HCT116 (cell line): ENCODE measurements at regions not wholly inside any gene's neighbourhood (a gene's known extent, or its start where the extent isn't known, plus 50 kb on each side); places are given as distances from the start of the nearest gene placed in this dataset.

ENCODE experiments used
- ATAC-seq: fragments of 200-7000 bp; cut with Tn5 transposase; 2 replicates; pipeline ENCODE4 v1.9.1; 2020; ENCODE audit warnings: mild to moderate bottlenecking, moderate library complexity
- BruUV-seq: library from RNA; stranded (reverse); fragments of 400-500 nt; replicated peaks from 2 replicates; lab custom pipeline; 2021; lab: Mats Ljungman, UMichigan
- CTCF ChIA-PET: fragments of 300-600 bp; sonication (Branson Sonifier 250); formaldehyde crosslinking; loops from one replicate; lab custom pipeline; 2021; ENCODE audit warnings: antibody characterized with exemption; lab: Charles Lee
- POLR2A ChIA-PET: fragments of 300-600, 350-600 bp; sonication (Branson Sonifier 250); formaldehyde crosslinking; loops from one replicate; lab custom pipeline; 2021; ENCODE audit warnings: antibody characterized with exemption; lab: Charles Lee
- RAD21 ChIA-PET, 2 experiments: fragments of 300-600 bp; sonication (Branson Sonifier 250); formaldehyde crosslinking; loops; one replicate each; lab custom pipeline; 2023; ENCODE audit warnings: low total read pairs in 2 of 2; ENCODE audit not compliant: uncharacterized antibody in 2 of 2, unreplicated experiment in 2 of 2, low non-redundant PET in 1 of 2; lab: Charles Lee
- DNase-seq: peaks from one replicate; pipeline ENCODE4 v3.0.0-alpha.2; 2010; ENCODE audit warnings: low read depth, low spot score
- H2AFZ ChIP-seq: fragments of 200-600 bp; shearing (Covaris generic), sonication (generic); 2 replicates; pipeline ENCODE4 v1.6.1; 2017; ENCODE audit warnings: low read depth, mixed run types, mixed read lengths, antibody characterized with exemption, low read length; ENCODE audit not compliant: poor library complexity, severe bottlenecking
- H3K27ac ChIP-seq: 2 replicates; pipeline ENCODE4 v1.5.1; 2012; ENCODE audit warnings: low read depth, low read length
- H3K27me3 ChIP-seq: fragments of 200-600 bp; sonication (generic); 2 replicates; pipeline ENCODE4 v1.6.1; 2016; ENCODE audit warnings: mixed run types, low read length, mixed read lengths; ENCODE audit not compliant: insufficient read depth
- H3K36me3 ChIP-seq, 2 experiments: fragments of 200-500 bp in 1 of 2; fragments of 200-600 bp in 1 of 2; sonication (Bioruptor generic) in 1 of 2; sonication (generic) in 1 of 2; 2 replicates each; pipeline versions ENCODE4 v1.5.1 to v1.6.1; 2014 to 2016; ENCODE audit warnings: low read length in 2 of 2, inconsistent platforms in 1 of 2, mixed read lengths in 1 of 2, mixed run types in 1 of 2; ENCODE audit not compliant: insufficient read depth in 2 of 2, control insufficient read depth in 1 of 2
- H3K4me1 ChIP-seq, 2 experiments: fragments of 200-600 bp in 1 of 2; sonication (generic) in 1 of 2; 2 replicates each; pipeline versions ENCODE4 v1.5.1 to v1.6.1; 2012 to 2017; ENCODE audit warnings: low read length in 2 of 2, inconsistent platforms in 1 of 2, mild to moderate bottlenecking in 1 of 2, mixed read lengths in 1 of 2, mixed run types in 1 of 2, moderate library complexity in 1 of 2; ENCODE audit not compliant: insufficient read depth in 2 of 2, control insufficient read depth in 1 of 2
- H3K4me2 ChIP-seq: fragments of 200-600 bp; sonication (generic); 2 replicates; pipeline ENCODE4 v1.6.1; 2017; ENCODE audit warnings: mixed run types, low read length, mixed read lengths
- H3K4me3 ChIP-seq, 2 experiments: fragments of 200-600 bp in 1 of 2; sonication (generic) in 1 of 2; replicated peaks in 1 of 2; 2 replicates each; pipeline ENCODE4 v1.5.1; 2011 to 2016; ENCODE audit warnings: low read length in 2 of 2, control low read depth in 1 of 2, low read depth in 1 of 2, mild to moderate bottlenecking in 1 of 2, mixed read lengths in 1 of 2, mixed run types in 1 of 2
- H3K79me2 ChIP-seq: fragments of 200-600 bp; sonication (generic); 2 replicates; pipeline ENCODE4 v1.6.1; 2017; ENCODE audit warnings: mild to moderate bottlenecking, mixed run types, low read length, moderate library complexity, mixed read lengths; ENCODE audit not compliant: insufficient read depth
- H3K9ac ChIP-seq: fragments of 200-600 bp; sonication (generic); 2 replicates; pipeline ENCODE4 v1.6.1; 2016; ENCODE audit warnings: low read length, mixed read lengths
- H3K9me2 ChIP-seq: fragments of 200-600 bp; sonication (generic), shearing (Covaris generic); 2 replicates; pipeline ENCODE4 v1.6.1; 2017; ENCODE audit warnings: mixed run types, mild to moderate bottlenecking, moderate library complexity; ENCODE audit not compliant: insufficient read depth
- H3K9me3 ChIP-seq, 2 experiments: fragments of 200-500 bp in 1 of 2; fragments of 200-600 bp in 1 of 2; sonication (Bioruptor generic) in 1 of 2; sonication (generic) in 1 of 2; 2 replicates each; pipeline ENCODE4 v1.6.1; 2014 to 2017; ENCODE audit warnings: low read length in 2 of 2, mixed read lengths in 2 of 2, inconsistent platforms in 1 of 2, low read depth in 1 of 2, mild to moderate bottlenecking in 1 of 2, mixed run types in 1 of 2, moderate library complexity in 1 of 2; ENCODE audit not compliant: control insufficient read depth in 1 of 2, insufficient read depth in 1 of 2
- H4K20me1 ChIP-seq: fragments of 200-600 bp; sonication (generic), shearing (Covaris generic); 2 replicates; pipeline ENCODE4 v1.6.1; 2017; ENCODE audit warnings: mixed run types, mild to moderate bottlenecking, moderate library complexity; ENCODE audit not compliant: insufficient read depth
- ATF3 ChIP-seq: IDR thresholded peaks from 2 replicates; pipeline ENCODE4 v1.6.1; 2012
- CBX3 ChIP-seq: IDR thresholded peaks from 2 replicates; pipeline ENCODE4 v1.6.1; 2012; ENCODE audit warnings: low read depth
- CEBPB ChIP-seq: IDR thresholded peaks from 2 replicates; pipeline ENCODE4 v1.6.1; 2012; ENCODE audit warnings: low read depth
- CTCF ChIP-seq, 3 experiments: fragments of 200-600 bp in 1 of 3; sonication (generic) in 1 of 3; IDR thresholded peaks in 2 of 3; conservative IDR thresholded peaks in 1 of 3; 2 replicates each; pipeline ENCODE4 v1.5.1; 2012 to 2017; ENCODE audit warnings: low read depth in 2 of 3, low read length in 2 of 3, antibody characterized with exemption in 1 of 3, borderline replicate concordance in 1 of 3, control low read depth in 1 of 3, mild to moderate bottlenecking in 1 of 3, mixed read lengths in 1 of 3, mixed run types in 1 of 3, moderate library complexity in 1 of 3; ENCODE audit not compliant: insufficient read depth in 1 of 3
- EGR1 ChIP-seq: IDR thresholded peaks from 2 replicates; pipeline ENCODE4 v1.6.1; 2012; ENCODE audit warnings: low read depth
- ELF1 ChIP-seq: IDR thresholded peaks from 2 replicates; pipeline ENCODE4 v1.6.1; 2012; ENCODE audit warnings: low read depth, borderline replicate concordance
- JUND ChIP-seq: IDR thresholded peaks from 2 replicates; pipeline ENCODE4 v1.6.1; 2012
- POLR2AphosphoS5 ChIP-seq: IDR thresholded peaks from 2 replicates; pipeline ENCODE4 v1.6.1; 2011; ENCODE audit warnings: mild to moderate bottlenecking, low read depth, low read length, moderate library complexity
- RAD21 ChIP-seq: IDR thresholded peaks from 2 replicates; pipeline ENCODE4 v1.6.1; 2012; ENCODE audit warnings: low read depth, mild to moderate bottlenecking
- REST ChIP-seq: IDR thresholded peaks from 2 replicates; pipeline ENCODE4 v1.6.1; 2012; ENCODE audit warnings: low read depth
- SP1 ChIP-seq: IDR thresholded peaks from 2 replicates; pipeline ENCODE4 v1.6.1; 2012; ENCODE audit warnings: low read depth
- SRF ChIP-seq: IDR thresholded peaks from 2 replicates; pipeline ENCODE4 v1.6.1; 2012; ENCODE audit warnings: low read depth
- TCF7L2 ChIP-seq: IDR thresholded peaks from 2 replicates; pipeline ENCODE4 v1.7.0; 2011; ENCODE audit warnings: borderline replicate concordance, inconsistent platforms; ENCODE audit not compliant: insufficient read depth, insufficient read length; ENCODE audit errors: extremely low read depth
- YY1 ChIP-seq: IDR thresholded peaks from 2 replicates; pipeline ENCODE4 v1.6.1; 2011; ENCODE audit warnings: low read length, low read depth, moderate library complexity, mild to moderate bottlenecking; ENCODE audit not compliant: insufficient replicate concordance; ENCODE audit errors: extremely low read depth
- ZBTB33 ChIP-seq: IDR thresholded peaks from 2 replicates; pipeline ENCODE4 v1.6.1; 2011; ENCODE audit warnings: mild to moderate bottlenecking, low read length, moderate library complexity; ENCODE audit not compliant: insufficient replicate concordance; ENCODE audit errors: extremely low read depth
- ZFX ChIP-seq: fragments of 450-650 bp; IDR thresholded peaks from 2 replicates; pipeline ENCODE4 v1.6.1; 2017
- ZNF274 ChIP-seq: fragments of 200-500 bp; sonication (Bioruptor generic); IDR thresholded peaks from 2 replicates; pipeline ENCODE4 v1.6.1; 2014; ENCODE audit warnings: mild to moderate bottlenecking, low read depth, low read length, inconsistent platforms
- intact Hi-C: fragments of 100-400 bp; cut with micrococcal nuclease; formaldehyde crosslinking; loops from 2 replicates; pipeline ENCODE4 v1.10.0; 2022

- peaks cover 60% of the 10 kb centered on the region for H3K79me2 ChIP-seq
- H3K9me2 ChIP-seq: no peaks in the 10 kb centered on the region
- no peaks in the 10 kb centered on the region for H3K9me3 ChIP-seq
- H3K9ac ChIP-seq: no peak overlapping the region
- DNase-seq (no peak), ATAC-seq (no peak)
- ChIA-PET RAD21 (no interaction called here), CTCF (no interaction called here), POLR2A (no interaction called here)
- no peak overlapping the region for H2AFZ ChIP-seq
- peaks cover 0 to 4% of the 10 kb centered on the region in 2 experiments; a peak in 1 of 4 replicates for H3K4me1 ChIP-seq
- no peak overlapping the region for H3K4me2 ChIP-seq
- no peak for TF ChIP-seq SRF
- TF ChIP-seq REST: no peak
- TF ChIP-seq ZBTB33: no peak
- TF ChIP-seq CEBPB: no peak
- TF ChIP-seq CBX3: no peak
- no peak for TF ChIP-seq ELF1
- no peak for TF ChIP-seq ATF3
- TF ChIP-seq POLR2AphosphoS5: no peak
- no peak for TF ChIP-seq CTCF (IDR thresholded peaks at IDR 0.05 in 2 of 3, conservative IDR thresholded peaks at IDR 0.05 in 1 of 3; ENCODE audit: borderline replicate concordance in 1 of 3, insufficient read depth in 1 of 3, low read depth in 2 of 3, low read length in 2 of 3)
- no peak for TF ChIP-seq ZNF274
- no peak for TF ChIP-seq ZFX
- no peak for TF ChIP-seq EGR1
- TF ChIP-seq RAD21: no peak
- no peak for TF ChIP-seq YY1
- TF ChIP-seq TCF7L2: no peak
- no peak for TF ChIP-seq JUND
- TF ChIP-seq SP1: no peak
- peaks cover 3 to 7% of the 10 kb centered on the region in 2 experiments; a peak in 2 of 4 replicates for H3K36me3 ChIP-seq
- H3K27me3 ChIP-seq: no peaks in the 10 kb centered on the region
- H3K4me3 ChIP-seq: no peak overlapping the region
- intact Hi-C loops: no loop called here
- BruUV-seq: no TSS peak
- H3K27ac ChIP-seq: no peak overlapping the region
- peaks cover 12% of the 10 kb centered on the region; the same call in 1 of the 2 replicates for H4K20me1 ChIP-seq
Measured at GRCh38 chr3:72379500-72380187, 468.6 kb downstream of the SHQ1 start.
